A172 (cell line): ENCODE measurements at regions not wholly inside any gene's neighbourhood (a gene's known extent, or its start where the extent isn't known, plus 50 kb on each side); places are given as distances from the start of the nearest gene placed in this dataset.
"Not testable (repeated sequence)": the region's sequence is repeated elsewhere in the genome, so short reads cannot be mapped to it uniquely, and the experiment has no call there.

ENCODE experiments used
- DNase-seq: peaks from one replicate; pipeline ENCODE4 v3.0.0-alpha.2; 2015; ENCODE audit warnings: low spot score

DNA sequence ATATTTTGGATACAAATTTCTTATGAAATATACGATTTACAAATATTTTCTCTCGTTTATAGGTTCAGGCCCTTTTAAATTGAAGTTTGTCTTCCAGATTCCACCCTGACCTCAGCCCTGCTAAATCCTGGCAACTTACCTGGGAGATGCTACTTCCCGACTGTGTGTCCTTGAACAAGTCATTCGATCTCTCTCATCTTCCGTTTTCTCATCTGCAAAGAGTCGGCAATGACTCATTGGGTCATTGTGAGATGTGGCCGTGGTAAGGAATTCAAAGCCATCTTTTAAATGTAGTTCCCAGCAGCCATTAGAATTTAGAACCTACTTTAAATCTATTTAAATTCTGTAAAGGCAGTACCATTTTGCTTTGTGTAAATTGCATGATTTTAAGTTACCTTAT is 72.5 kb downstream of the LHX2 start:
- no peak for DNase-seq

DNA sequence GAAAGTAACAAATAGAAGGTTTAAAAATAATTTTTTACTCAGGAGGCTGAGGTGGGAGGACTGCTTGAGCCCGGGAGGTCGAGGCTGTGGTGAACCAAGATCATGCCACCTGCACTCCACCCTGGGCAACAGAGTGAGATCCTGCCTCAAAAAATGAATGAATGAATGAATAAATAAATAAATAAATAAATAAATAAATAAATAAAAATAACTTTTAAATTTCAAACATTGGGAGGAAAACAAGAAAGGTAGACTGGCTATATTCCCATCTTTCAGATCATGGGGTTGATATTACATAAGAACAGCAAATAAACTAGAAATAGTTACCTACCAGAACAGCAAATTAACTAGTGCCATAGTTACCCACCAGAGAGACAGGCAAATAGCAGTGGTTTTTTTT is 75.7 kb downstream of the LHX2 start:
- DNase-seq, result no peak

DNA sequence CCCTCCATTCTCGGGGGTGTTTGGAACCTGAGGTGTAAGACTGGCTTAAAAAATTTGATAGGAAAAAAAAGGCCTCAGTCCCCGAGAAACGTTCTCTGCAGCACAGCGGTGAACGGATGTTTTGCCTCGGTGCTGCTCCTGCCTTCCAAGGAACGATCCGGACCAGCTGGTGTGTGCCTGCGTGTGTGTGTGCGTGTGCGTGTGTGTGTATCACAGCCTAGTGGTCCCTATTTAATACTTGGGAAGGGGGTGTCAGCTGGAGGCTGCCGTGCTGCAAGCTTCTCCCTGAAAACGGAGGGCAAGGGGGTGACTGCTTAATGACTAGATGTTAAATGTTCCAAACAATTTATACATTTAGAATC is 76.9 kb downstream of the LHX2 start:
- DNase-seq, result no peak

DNA sequence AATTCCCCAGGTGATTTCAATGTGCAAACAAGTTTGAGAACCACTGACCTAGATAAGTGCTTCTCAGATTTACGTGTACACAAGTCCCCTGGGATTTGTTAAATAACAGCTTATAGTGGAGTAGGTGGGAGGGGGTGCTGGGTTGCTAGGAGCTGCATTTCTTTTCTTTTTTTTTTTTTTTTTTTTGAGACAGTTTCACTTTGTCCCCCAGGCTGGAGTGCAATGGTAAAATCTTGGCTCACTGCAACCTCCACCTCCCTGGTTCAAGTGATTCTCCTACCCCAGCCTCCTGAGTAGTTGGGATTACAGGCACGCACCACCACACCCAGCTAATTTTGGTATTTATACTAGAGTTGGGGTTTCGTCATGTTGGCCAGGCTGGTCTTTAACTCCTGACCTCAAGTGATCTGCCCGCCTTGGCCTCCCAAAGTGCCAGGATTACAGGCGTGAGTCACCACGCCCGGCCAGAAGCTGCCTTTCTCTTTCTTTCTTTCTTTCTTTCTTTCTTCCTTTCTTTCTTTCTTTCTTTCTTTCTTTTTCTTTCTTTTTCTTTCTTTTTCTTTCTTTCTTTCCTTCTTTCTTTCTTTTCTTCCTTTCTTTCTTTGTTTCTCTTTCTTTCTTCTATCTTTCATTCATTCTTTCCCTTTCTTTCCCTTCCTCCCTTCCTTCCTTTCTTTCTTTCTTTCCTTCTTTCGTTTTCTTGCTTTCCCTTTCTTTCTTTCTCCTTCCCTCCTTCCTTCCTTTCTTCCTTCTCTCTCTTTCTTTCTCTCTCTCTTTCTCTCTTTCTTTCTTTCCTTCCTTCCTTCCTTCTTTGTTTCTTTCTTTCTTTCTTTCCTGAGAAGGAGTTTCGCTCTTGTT is 78.3 kb downstream of the LHX2 start:
- not testable (repeated sequence) for DNase-seq

DNA sequence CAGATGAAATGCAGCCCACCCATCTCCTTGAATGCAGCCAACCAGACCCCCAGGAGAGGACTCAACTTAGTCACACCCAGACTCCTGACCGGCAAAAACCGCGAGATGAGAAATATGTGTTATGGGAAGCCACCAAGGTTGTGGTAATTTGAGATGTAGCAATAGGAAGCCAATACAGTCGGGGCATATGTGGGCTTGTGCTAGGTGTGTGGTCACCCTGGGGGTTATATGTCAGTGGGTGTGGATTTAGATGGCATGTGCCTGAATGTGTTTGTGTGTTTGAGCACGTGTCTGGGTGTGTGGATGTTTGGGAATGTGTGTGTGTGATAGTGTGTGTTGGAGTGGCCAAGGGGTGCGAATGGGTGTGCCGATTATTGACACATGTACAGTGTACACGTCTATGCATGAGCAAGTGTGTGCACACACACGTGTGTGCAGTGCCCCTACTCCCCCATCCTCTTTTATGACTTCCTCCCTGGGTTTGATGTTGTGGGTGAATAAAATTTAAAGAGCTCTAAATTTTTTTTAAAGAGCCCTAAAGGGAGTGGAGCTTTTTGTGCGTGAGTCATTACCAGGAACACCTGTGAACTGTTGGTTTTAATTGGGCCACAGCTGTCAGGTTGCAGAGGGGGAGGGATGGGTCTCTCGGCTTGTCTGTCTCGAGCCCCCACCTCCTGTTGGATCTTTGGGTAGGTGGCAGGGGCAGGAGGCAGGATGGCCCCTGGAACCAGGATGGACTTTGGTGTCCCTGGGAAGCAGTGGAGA is 86.8 kb downstream of the LHX2 start:
- peak; percentile 32 for DNase-seq

GRCh38 chr9:124099860-124100259 is 88.3 kb downstream of the LHX2 start:
- no peak for DNase-seq

- peak; percentile 24 for DNase-seq
These were observed 89.8 kb downstream of the LHX2 start for GRCh38 chr9:124101215-124101968.

- no peak for DNase-seq
These were observed 90.4 kb downstream of the LHX2 start for GRCh38 chr9:124101969-124102345.

- no peak for DNase-seq
These were observed 90.8 kb downstream of the LHX2 start for GRCh38 chr9:124102363-124102762.

GRCh38 chr9:124105266-124105665 is 93.7 kb downstream of the LHX2 start:
- no peak for DNase-seq

- DNase-seq, result no peak
These were observed 96.6 kb downstream of the LHX2 start for GRCh38 chr9:124108216-124108615.

GRCh38 chr9:124110307-124110915 is 98.8 kb downstream of the LHX2 start:
- peak; percentile 67 for DNase-seq

DNA sequence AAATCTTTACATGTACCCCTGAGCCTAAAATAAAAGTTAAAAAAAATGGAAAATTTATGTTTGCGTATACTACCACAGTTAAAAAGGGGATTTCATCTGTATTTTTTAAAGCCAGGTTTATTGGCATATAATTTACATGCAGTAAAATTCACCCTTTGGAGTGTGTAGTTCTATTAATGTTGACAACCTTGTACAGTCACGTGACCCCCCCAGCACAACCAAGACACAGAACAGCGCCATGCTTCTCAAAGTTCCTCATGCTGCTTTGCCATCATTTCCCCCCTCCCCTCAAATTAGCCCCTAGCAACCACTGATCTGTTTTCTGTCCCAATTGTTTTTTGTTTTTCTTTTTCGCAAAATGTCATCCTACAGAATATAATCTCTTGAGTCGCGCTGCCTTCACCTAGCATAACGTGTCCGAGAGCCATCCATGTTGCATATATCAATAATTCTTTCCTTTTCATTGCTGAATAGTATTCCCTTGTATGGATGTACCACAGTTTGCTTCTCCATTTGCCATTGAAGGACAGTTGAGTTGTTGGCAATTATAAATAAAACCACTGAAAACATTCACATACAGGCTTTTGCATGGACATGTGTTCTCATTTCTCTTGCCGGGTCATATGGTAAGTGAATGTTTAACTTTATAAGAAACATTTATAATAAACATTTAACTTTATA is 105.3 kb downstream of the LHX2 start:
- DNase-seq, result no peak

- DNase-seq, result no peak
These were observed 107.3 kb downstream of the LHX2 start for GRCh38 chr9:124118894-124119293.

- DNase-seq, result no peak
These were observed 108.7 kb downstream of the LHX2 start for GRCh38 chr9:124120272-124120671.

GRCh38 chr9:124121725-124122124 is 110.2 kb downstream of the LHX2 start:
- DNase-seq, result no peak

DNA sequence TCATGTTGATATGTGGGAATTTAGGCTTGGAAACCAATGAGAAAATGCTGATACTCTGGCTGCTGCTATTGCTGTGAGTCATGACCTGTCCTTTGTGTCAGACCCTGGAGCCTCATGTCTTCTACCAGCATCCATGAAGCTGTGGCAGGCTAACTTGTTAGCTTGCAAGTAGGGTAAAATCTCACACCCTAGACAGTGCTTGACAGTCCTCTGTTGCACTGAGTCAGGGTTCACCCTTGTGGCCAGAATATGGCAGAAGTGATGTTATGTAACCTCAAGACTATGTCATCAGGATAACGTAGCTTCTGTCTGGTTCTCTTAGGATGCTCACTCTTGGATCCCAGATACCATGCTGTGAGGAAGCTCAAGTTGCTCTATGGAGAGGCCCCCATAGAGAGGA is 110.8 kb downstream of the LHX2 start:
- no peak for DNase-seq

DNA sequence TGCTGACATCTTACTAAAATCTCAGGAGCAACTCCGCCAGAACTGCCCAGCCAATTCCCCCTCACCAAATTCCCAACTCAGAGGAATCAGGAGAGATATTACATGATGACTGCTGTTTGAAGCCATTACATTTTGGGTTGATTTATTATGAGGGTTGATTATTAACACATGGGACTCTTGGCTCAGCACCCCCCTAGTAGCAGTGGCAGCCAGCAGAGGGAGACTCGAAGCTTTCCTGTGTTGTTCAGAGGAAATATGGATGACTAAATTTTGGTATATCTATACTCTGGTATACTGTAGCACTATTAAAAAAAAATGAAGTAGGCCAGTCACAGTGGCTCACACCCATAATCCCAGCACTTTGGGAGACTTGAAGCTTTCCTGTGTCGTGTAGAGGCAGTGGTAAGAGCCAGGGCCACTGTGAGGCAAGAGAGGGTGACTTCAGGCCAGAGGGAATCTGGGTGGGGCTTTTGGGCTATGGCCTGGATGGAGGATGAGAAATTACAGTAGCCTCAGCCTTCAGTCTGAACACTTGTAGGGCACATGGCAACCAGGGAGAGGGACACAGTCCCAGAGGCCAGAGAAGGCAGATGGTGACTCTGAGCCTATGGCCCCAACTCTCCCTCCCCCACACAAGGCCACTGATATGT is 111.4 kb downstream of the LHX2 start:
- peak; percentile 49 for DNase-seq

- not testable (repeated sequence) for DNase-seq
These were observed 112.1 kb downstream of the LHX2 start for GRCh38 chr9:124123621-124124020.

DNA sequence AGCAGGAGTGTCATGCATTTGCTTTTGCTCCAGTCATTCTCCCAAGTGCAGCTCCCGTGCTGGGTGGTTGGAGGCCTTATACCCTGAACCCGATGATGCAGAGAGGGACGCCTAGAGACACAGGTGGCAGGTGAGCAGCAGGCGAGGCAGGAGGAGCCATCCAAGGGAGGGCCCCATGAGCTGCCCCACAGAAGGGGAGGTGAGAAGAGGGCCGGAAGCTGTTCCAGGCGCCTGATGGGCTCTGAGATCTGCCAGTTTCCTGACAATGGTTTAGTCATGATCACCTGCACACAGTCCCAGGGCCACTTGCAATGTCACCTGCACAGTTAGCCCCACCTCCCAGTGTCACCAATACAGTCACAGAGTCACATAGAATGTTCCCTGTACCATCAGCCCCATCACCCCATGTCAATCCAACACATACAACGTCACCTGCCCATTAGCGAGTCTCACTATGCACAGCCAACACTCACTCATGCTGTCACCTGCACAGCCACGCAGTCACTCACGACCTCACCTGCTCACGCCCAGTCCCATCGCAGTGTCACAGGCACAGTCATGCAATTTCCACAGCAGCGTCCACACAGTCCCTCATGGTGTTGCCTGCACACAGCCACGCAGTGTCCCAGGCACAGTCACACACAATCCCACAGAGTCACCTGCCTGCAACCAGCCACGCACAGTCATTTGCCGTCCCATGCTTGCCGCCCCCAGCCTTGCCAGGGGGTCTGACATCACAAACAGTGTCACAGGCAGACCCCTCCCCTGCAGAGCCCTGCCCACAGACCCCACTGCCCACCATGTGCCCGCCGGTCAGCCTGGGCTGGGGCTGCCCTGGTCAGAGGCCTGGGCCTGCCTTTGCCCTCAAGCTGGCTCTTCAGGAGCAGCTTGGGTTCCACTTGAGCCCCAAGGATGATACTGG is 113.4 kb downstream of the LHX2 start:
- no peak for DNase-seq
